ENCODE measurements at regions not wholly inside any gene's neighbourhood (a gene's known extent, or its start where the extent isn't known, plus 50 kb on each side); places are given as distances from the start of the nearest gene placed in this dataset.

DNA sequence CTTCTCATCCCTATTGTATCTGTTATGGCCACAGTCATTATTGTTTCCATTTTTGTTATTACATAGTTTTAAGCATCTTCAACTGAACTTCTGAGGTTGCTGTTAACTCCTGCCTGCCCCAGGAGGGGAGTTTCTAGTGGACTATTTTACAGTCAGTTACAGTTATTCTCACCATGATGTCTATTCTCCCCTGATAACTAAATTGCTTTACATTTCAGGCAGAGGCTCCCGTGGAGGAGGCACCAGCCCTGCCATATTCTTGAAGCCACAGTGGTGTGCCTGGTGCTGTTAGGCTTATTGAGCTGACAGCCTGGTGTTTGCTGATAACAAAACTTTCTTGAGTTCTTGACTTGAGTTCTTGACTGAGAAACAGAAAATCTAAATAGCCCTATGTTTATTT is 256.4 kb downstream of the TFCP2L1 start:
- no peak for DNase-seq

DNA sequence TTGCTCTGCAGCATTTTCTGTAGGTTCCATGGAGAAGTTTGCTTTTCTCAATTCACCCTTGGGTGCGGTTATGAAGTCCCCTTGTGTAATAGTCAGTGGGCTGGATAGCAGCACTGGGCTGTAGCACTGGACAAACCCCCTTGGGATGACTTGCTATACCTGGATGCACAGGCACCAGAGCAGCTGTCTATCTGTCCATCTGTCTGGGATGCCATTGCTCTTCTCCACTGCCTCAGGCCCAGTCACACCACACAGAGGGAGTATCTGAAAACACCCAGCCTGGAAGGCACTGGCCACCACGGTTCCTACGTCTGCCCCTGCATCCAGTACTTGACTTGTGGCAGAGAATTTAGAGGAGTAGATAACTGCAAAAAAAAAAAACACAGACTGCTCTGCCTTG is 254.5 kb downstream of the TFCP2L1 start:
- DNase-seq, result no peak

DNA sequence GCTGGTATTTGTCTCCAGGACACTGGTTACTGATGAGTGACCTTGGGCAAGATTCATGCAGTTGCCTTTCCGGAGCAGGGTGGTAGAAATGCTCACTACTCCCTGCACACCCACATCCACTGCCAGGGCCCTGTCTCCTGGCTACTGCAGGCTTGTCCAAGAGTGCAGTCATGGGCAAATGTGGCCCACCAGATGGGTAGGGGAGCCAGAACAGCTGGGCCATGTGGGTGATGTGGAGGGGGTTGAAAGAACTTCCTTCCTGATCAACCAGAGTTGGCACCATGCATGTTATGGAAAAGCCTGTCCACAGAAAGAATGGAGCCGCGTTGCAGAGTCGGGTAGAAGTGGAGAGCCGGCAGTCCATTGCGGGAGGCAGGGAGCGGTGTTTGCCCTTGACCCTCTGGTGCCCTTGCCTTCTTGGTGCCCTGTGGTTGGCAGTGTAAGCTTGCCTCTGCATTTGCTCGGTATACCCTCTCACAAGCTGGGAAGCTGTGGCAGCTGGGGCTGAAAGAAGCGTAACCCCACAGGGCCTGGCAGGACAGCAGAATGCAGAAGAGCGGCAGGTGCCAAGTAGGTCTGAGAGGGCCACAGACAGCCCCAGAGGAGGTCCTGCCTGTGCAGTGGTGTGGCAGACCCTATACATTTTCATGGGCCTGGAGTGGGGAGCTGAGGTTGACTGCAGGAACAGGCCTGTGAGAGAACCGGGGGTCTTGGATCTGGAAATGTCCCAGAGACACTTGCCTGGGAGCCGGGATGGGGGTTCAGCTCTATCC is 253.2 kb downstream of the TFCP2L1 start:
- no peak for DNase-seq

DNA sequence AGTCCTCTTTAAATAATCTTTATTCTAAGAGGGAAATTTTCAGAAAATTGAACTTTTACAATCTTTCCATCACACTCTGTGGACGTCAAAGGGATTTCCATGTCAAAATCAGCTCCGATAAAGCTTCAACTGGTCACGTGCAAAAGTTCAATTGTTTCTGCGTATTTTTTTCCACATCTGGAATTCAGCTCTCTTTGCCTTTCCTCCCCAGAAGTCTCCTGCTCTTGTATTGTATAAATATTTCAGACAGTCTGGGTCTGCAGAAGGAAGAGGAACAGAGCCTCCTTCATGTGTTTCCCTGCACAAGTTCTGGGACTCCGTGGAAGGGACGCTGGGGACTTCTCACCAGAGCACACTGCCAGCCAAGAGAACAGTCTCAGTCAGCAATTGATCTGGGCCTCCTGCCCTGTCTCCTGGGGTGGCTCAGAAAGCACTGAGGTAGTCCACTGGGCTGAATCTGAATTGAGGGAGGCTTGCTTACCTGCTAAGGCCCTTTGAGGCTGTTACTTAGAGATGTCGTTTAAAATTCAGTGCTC is 251.5 kb downstream of the TFCP2L1 start:
- DNase-seq, result no peak

DNA sequence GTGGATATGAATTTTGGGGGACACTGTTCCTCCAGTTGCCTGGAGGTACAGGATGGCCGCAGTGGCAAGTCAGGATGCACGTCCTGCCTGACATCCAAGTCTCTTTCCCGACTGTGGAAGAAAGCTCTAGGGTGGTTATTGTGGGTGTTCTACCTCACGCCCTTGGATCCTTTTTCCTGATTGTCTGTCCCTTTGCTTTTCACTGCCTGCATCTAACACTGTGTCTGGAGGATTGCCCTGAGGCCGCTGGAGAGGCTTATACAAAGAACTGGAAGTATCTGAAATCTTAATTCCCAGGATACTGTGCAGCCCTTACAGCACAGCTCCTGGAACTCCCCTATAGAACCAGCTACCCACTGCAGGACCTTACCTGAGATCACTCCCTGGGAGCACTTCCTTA is 250.5 kb downstream of the TFCP2L1 start:
- DNase-seq, result no peak

DNA sequence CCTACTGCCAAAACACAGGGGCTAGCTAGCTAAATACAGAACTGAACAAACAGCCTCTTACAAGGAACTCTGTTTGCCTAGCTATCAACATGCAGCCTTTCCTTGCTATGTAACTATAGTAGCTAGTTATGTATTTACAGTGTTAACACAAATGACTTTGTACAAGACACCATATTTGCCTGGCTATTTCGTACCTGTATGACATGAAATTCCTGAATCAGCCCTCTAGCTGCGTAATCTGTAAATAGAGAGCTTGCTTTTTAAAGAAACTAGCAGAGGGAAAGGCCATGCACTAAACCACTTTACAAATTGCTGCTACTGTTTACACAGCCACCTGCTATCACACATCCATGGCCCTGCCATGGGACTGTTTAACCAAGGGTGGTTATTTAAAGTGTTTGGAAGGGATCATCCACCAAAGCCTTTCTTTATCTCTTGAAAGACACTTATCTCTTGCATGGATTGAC is 248.7 kb downstream of the TFCP2L1 start:
- no peak for DNase-seq

DNA sequence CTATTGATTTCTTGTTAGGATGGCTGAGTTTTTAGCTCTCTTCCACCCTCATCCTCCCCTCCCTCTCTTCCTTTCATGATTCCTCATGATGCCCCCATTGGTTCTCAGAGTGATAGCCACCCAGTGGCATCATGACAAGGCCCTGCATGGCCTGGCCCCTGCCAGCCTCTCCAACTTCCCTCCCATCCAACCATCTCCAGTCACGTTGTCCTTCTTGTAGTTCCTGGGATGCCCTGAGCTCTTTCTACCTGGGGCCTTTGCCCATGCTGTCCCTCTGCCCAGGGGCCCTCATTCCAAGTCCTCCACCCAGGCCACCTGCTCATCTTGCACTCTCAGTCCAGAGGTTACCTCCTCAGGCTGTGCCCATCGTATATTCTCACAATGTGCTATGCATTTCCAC is 247.5 kb downstream of the TFCP2L1 start:
- DNase-seq, result no peak

DNA sequence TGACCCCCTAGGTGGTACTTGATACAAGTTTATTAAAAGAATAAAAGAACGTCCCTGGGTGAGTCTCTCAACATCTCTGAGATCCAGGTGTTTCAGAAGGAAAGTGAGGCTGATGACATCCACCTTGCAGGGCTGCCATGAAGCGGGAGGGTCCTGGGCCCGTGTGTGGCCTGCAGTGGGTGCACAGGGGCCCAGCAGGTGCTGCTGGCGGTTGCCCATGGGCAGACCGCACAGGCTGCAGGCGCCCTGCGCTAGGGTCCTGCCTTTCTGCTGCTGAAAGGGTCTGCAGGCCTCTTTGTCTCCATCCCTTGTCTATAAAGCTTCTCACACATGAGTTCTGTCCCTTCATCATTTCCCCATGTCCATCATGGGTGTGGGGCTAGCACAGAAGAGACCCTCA is 247.0 kb downstream of the TFCP2L1 start:
- DNase-seq, result no peak

DNA sequence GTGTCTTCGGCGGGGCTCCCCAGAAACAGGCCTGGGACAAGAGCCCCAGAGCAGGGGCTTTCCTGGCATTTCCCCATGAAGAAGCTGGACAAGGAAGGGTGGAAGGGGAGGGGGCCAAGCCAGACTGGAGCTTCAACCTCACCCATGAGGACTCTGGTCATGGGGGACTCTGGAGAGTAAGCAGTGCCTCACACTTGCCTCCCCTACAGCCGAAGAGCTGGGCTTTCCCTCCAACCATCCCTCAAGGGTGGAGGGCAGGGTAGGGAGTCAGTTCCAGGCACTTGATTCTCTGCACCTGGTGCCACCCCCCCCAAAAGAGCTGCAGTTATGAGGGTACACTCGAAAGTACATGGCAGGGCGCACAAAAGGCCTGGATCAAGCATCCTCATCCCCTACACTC is 246.6 kb downstream of the TFCP2L1 start:
- no peak for DNase-seq

DNA sequence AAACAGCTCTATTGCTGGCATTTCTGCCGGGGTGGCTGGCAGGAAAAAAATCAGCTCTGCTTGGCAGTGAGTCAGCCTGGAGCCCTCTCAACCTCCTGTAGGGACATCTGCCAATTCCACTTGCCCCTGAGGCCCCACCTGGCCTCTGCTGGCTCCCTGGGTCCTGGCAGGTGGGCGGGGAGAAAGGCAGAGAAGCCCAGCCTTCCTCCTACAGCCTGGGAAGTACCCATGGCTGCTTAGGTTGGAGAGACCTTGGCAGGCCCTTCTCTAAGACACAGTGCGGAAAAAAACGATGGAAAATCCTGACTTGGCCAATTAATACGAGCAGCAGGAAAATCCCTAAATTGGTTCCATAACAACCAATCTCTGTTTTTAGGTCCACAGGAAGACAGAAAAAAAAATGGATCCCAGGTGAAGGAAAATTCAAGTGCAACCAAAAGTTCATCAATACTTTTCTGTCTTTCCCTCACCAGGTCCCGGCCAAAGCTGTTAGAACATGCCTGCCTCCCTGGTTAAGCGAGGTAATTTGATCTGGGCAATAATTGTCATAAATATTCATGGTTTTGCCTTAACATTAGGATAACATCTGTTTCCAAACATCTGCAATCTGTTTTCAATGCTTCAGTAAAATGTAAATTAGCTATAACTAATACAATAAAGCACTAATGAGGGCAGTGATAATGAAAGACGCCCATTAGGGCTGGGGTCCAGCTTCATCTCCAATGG is 245.9 kb downstream of the TFCP2L1 start:
- DNase-seq, result no peak

DNA sequence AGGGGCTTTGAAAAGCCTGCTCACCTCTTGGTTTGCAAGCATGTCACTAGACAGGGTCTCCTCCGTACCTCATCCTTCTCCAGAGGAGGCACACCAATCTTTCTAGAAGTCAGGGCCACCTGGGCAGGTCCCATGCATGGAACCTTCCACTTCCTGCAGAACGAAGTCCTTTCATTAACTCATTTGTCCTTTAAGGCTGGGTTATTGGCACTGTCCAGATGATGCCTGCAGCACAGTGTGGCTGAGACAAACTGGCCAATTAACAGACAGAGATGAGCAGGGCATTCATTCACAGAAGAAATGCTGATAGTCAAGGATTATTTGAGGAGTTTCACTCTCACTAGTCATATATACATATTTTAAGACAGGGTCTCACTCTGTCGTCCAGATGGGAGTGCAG is 245.3 kb downstream of the TFCP2L1 start:
- DNase-seq, result no peak

DNA sequence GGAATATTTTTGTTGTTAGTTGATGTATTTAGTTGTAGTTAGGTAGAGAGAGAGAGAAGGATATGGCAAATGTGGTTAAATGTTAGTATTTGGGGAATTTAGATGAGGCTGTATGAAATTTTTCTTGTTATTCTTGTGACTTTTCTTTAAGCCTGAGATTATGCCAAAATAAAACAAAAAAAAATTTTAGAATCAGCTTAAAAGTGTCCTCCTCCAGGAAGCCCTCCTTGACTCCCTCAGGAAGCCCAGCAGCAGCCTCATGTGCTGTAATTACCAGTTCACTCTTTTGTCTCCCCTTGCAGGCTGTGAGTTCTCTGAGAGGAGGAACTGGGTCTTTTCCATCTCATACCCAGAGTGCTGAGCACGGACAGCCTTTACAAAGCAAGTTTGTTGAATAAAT is 243.5 kb downstream of the TFCP2L1 start:
- DNase-seq, result no peak

DNA sequence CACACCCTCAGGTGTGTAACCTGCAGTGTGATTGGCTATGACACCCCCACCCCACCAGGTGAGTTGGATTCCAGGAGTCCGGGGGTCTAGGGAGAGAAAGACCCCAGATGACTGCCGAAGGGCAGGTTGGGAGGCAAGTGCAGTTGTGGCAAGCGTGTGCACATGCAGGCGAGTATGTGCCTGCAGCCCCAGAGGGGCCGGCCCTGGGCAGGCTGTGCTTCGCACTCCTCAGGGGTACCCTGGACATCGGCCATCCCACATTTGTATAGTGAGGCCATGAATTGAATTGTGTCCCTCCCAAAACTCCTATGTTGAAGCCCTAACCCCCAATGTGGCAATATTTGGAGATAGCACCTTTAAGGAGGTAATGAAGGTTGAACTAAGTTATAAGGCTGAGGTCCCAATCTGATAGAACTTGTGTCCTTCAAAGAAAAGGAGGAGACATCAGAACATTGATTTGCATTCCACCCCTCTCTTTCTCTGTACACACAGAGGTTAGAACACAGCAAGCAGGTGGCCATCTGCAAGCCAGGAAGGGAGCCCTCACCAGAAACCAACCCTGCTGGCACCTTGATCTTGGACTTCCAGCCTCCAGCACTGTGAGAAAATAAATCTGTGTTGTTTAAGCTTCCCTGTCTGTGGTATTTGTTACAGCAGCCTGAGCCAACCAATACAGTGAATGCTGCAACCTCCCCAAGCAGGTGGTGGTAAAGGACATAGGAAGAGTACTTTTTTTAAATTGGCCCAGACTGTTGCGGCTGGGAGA is 241.8 kb downstream of the TFCP2L1 start:
- no peak for DNase-seq

DNA sequence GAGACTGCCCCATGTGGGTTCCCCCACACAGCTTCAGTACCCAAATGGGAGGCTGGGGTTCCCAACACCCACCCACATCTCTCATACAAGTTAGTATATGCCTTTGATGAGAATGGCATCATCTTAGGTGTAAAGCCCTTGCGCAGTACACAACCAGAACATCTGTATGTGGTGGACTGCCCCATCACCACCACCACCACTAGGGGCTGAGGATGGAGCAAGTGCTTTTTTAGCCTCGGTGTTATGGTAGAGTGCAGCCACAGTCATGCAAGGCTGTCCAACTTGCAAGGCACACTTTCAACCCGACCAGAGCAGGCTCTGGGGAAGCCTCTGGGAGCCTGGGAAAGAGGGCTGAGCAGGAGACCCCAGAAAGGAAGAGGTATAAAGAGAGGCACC is 241.2 kb downstream of the TFCP2L1 start:
- no peak for DNase-seq

DNA sequence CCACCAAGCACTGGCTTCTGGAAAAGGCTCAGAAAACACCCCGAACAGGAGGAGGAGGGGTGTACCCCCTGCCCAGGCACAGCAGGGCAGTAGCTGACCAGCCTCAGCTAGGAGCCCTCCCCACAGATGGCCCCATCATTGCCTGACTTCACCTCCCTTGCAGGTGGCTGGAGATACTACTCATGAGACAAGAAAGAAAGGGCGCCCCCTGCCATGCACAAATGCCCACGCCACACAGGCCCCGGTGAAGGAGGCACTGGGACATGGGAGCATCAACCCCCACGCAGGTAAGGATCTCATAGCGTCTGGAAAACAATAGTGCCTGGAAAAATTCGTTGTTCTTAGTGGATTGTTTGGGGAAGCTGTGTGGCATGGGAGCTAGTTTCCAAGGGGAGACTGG is 240.6 kb downstream of the TFCP2L1 start:
- no peak for DNase-seq

DNA sequence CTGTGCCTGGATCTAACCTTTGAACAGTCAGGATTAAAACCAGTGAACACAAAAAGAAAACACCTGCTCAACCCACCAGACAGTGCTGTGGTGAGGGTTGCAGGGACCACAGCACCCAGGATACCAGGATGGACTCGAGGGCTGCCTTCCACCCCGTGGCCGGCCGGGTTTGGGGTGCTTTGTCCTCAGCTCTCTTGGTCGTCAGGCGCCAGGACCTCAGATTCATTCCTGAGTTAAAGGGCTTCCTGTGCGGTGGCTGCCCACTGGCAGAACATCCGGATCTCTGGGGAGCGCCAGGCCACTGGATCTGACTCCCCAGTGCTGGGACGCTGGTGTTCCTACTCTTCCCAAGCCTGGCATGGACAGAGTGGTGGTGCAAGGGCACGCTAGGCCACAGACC is 239.8 kb downstream of the TFCP2L1 start:
- DNase-seq, result no peak

DNA sequence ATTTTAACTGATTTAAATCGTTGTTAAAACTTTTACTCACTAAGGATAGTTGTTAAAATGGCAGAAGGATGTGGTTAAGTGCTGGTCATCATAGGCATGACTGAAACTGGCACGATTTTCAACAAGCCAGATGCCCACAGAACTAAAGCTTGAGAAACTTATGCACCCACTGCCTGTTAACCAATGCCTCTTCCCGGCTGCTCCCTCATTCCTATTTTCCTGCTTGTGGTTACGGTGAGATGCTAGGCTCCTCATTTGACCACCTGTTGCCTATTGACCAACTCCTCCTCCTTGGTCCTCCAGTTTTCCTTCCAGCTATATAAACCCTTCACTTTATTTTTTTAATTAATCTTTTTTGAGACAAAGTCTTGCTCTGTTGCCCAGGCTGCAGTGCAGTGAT is 238.7 kb downstream of the TFCP2L1 start:
- no peak for DNase-seq

DNA sequence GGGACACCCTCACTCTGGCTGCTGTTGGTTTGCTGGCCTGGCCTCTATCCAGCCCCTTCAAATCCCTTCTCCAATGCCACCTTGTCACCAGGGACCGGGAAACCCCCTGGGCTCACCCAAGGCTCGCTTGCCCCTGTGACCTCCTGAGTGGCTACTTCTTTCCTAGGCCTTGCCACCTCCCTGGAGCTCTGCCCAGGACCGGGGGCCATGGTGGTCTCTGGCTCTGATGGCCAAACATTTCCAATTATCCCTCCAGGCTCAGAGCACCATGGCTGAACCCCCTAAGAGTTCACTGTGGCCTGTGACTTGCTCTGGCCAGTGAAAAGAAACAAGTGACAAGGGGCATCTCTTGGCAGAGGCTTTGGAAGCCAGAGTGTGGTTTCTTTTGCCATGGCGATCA is 237.6 kb downstream of the TFCP2L1 start:
- no peak for DNase-seq

DNA sequence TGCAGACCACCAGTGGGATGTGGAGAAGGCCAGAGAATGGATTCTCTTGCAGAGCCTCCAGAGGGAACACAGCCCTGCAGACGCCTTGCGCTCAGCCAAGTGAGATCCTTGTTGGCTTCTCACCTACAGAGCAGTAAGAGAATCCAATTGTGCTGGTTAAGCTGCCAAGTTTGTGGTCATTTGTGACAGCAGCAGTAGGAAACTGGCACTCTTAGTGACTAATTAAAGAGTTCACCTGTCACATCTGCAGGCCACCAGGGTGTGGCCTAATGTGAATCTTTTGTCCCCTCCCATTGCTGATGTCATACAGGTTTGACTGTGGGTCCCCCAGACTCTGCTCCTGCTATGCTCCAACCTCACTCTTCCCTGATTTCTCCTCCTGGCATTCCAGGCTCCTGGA is 235.9 kb downstream of the TFCP2L1 start:
- no peak for DNase-seq

DNA sequence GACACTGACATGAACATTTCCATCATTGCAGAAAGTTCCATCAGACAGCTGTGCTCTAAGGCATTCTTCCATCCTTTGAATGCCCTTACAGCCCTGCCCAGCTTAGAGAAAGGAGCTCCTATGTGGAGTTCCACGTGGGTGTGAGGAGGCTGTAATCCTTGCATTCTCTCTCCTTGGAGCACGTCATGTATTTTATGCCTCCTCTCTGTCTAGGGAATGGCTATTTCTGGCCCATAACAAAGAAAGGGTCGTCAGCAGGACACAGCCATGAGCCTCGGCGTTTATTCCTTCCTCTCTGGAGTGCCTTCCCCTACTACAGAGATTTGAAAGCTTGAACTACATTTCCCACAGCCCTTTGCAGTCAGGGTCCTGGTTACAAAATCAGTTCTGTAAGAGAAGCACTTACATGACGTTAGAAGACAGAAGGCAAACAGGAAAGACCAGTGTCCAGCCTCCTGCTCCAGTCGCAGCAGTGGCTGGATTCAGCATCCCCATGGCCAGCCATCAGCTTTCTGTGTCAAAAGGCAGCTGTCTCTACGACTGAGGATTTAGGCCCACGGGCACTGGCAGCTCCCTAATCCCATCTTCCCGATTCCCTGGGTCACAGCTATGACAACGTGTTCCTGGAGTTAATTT is 234.9 kb downstream of the TFCP2L1 start:
- DNase-seq, result no peak

DNA sequence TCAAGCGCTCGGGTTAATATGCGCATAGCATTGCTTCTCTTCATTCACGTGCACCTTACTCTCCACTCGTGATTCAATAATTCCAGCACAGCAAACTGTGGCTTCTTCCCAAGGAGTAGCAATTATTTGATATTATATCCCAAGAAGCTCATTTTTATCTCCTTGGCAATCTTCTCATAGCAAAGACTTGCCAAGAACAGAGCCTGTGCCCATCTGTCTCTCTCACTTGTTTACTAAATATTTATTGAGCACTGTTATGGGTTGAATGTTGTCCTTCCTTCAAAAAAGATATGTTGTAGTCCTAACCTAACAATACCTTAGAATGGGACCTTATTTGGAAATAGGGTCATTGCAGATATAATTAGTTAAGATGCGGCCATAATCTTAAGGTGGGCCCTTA is 233.7 kb downstream of the TFCP2L1 start:
- DNase-seq, result no peak

DNA sequence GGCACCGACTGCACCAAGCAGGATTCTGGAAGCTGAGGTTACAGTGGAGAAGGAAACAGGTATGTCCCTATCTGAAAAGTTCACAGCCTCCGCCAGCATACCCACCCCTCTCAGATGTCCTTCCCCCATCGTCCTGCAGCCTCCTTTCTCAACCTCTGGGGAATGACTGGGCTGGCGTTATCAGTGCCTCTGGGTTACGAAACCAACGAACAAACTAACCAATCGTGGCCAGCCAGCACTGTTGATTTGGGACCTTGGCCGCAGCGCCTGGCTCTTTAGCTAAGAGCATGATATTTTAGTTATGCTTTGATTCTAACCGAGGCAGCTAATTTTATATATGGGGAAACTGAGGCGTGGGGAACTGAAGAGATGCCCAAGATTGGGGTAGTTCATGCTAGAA is 233.0 kb downstream of the TFCP2L1 start:
- DNase-seq, result no peak

DNA sequence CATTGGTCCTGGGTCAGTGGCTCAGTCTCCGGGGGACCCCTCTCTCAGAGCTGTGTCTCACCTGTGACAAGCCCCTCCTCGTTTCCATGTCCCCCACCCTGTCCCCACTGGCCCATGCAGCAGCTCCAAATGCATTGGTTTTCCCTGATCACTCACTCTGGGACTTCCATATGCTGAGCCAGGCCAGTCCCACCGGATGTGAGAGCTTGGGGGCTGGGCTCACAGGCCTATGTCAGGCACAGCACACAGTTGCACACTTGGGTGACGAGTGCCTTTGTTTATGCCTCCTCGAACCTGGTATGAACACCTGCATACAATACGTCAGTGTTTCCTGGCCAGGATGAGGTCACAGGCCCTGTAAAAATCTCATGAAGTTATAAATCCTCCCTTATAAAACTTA is 232.5 kb downstream of the TFCP2L1 start:
- no peak for DNase-seq

Measured in C1 segment of cervical spinal cord (tissue), 14 donors.